ENCODE measurements at regions not wholly inside any gene's neighbourhood (a gene's known extent, or its start where the extent isn't known, plus 50 kb on each side); places are given as distances from the start of the nearest gene placed in this dataset.
"Not testable (repeated sequence)": the region's sequence is repeated elsewhere in the genome, so short reads cannot be mapped to it uniquely, and the experiment has no call there.

- no peak for DNase-seq (ENCODE audit: low read depth in 2 of 2)
Observed at GRCh38 chr4:124104101-124104500, 608.4 kb downstream of the ANKRD50 start.

GRCh38 chr4:124104628-124105027, 607.9 kb downstream of the ANKRD50 start:
- DNase-seq (ENCODE audit: low read depth in 2 of 2) = no peak

- DNase-seq (ENCODE audit: low read depth in 2 of 2) = no peak
Observed at GRCh38 chr4:124105212-124105611, 607.3 kb downstream of the ANKRD50 start.

GRCh38 chr4:124111411-124111810, 601.1 kb downstream of the ANKRD50 start:
- no peak for DNase-seq (ENCODE audit: low read depth in 2 of 2)

GRCh38 chr4:124111922-124112321, 600.6 kb downstream of the ANKRD50 start:
- DNase-seq (ENCODE audit: low read depth in 2 of 2) = peak; percentile 44 to 47

- no peak for DNase-seq (ENCODE audit: low read depth in 2 of 2)
Observed at GRCh38 chr4:124118061-124118460, 594.5 kb downstream of the ANKRD50 start.

- DNase-seq (ENCODE audit: low read depth in 2 of 2) = peak; percentile 30 to 52
Observed at GRCh38 chr4:124121461-124121971, 591.0 kb downstream of the ANKRD50 start.

- no peak for DNase-seq (ENCODE audit: low read depth in 2 of 2)
Observed at GRCh38 chr4:124123181-124123580, 589.4 kb downstream of the ANKRD50 start.

GRCh38 chr4:124123721-124124120, 588.8 kb downstream of the ANKRD50 start:
- no peak for DNase-seq (ENCODE audit: low read depth in 2 of 2)

- DNase-seq (ENCODE audit: low read depth in 2 of 2) = not testable (repeated sequence)
Observed at GRCh38 chr4:124131324-124131723, 581.2 kb downstream of the ANKRD50 start.

- no peak for DNase-seq (ENCODE audit: low read depth in 2 of 2)
Observed at GRCh38 chr4:124132161-124132560, 580.4 kb downstream of the ANKRD50 start.

GRCh38 chr4:124133753-124134152, 578.8 kb downstream of the ANKRD50 start:
- DNase-seq (ENCODE audit: low read depth in 2 of 2) = no peak

GRCh38 chr4:124135409-124135813, 577.1 kb downstream of the ANKRD50 start:
- DNase-seq (ENCODE audit: low read depth in 2 of 2) = peak; percentile 73 to 77

- DNase-seq (ENCODE audit: low read depth in 2 of 2) = no peak
Observed at GRCh38 chr4:124139044-124139443, 573.5 kb downstream of the ANKRD50 start.

GRCh38 chr4:124143632-124144031, 568.9 kb downstream of the ANKRD50 start:
- DNase-seq (ENCODE audit: low read depth in 2 of 2) = no peak

GRCh38 chr4:124144238-124144654, 568.3 kb downstream of the ANKRD50 start:
- no peak for DNase-seq (ENCODE audit: low read depth in 2 of 2)

GRCh38 chr4:124146068-124146467, 566.5 kb downstream of the ANKRD50 start:
- DNase-seq (ENCODE audit: low read depth in 2 of 2) = no peak

- no peak for DNase-seq (ENCODE audit: low read depth in 2 of 2)
Observed at GRCh38 chr4:124151031-124151430, 561.5 kb downstream of the ANKRD50 start.

GRCh38 chr4:124152132-124152531, 560.4 kb downstream of the ANKRD50 start:
- no peak for DNase-seq (ENCODE audit: low read depth in 2 of 2)

- DNase-seq (ENCODE audit: low read depth in 2 of 2) = no peak
Observed at GRCh38 chr4:124155239-124155638, 557.3 kb downstream of the ANKRD50 start.

GRCh38 chr4:124157396-124158083, 555.0 kb downstream of the ANKRD50 start:
- no peak for DNase-seq (ENCODE audit: low read depth in 2 of 2)

GRCh38 chr4:124163401-124163800, 549.1 kb downstream of the ANKRD50 start:
- no peak for DNase-seq (ENCODE audit: low read depth in 2 of 2)

GRCh38 chr4:124167602-124168001, 544.9 kb downstream of the ANKRD50 start:
- no peak for DNase-seq (ENCODE audit: low read depth in 2 of 2)

GRCh38 chr4:124169524-124169923, 543.0 kb downstream of the ANKRD50 start:
- DNase-seq (ENCODE audit: low read depth in 2 of 2) = not testable (repeated sequence)
